ENCODE measurements at regions not wholly inside any gene's neighbourhood (a gene's known extent, or its start where the extent isn't known, plus 50 kb on each side); places are given as distances from the start of the nearest gene placed in this dataset.

DNA sequence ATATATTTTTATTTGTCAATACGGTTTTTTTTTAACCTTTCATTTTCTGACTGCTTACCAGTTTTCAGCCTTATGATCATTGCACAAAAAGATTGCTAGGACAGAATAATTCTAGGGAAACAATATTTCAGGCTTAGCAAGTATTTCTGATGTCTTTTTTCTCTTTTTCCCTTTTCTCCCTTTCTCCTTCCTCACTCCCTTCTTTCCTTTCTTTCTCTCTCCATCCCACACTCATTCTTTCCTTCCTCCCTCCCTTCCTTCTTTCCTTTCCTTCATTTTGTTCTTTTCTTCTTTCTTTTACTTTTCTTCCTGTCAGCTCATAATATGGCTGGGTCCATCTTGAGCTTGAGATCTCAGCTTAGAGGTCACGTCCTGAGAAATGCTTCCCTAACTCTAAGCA, 601.4 kb upstream of the NOVA1 start:
- Histone ChIP-seq H3K79me2 (ENCODE audit: insufficient read depth, low read length) (no peaks in the 10 kb centered on the region), H3K27ac (ENCODE audit: low read depth, low read length) (no peak overlapping the region), H4K20me1 (ENCODE audit: low read depth, low read length) (no peaks in the 10 kb centered on the region), H3K9ac (ENCODE audit: low read length) (no peak overlapping the region), H3F3A (ENCODE audit: insufficient read depth) (no peaks in the 10 kb centered on the region), H3K9me2 (replicated peaks; ENCODE audit: insufficient read depth, low read length) (no peaks in the 10 kb centered on the region), H3K4me2 (ENCODE audit: low read depth, low read length, poor library complexity, severe bottlenecking) (no peak overlapping the region), H3K9me3 (ENCODE audit: insufficient read depth, low read length) (no peaks in the 10 kb centered on the region), H3K4me3 (ENCODE audit: insufficient read depth, low read length, poor library complexity, severe bottlenecking) (no peak overlapping the region), H3K27me3 (ENCODE audit: low read length) (no peaks in the 10 kb centered on the region), H3K36me3 (ENCODE audit: low read length) (no peaks in the 10 kb centered on the region), H2AFZ (ENCODE audit: low read depth, low read length, severe bottlenecking) (no peak overlapping the region)
- TF ChIP-seq EZH2phosphoT487 (conservative IDR thresholded peaks at IDR 0.05; ENCODE audit: low read length) (no peak), CTCF (IDR thresholded peaks at IDR 0.05; ENCODE audit: insufficient read depth, low read length, poor library complexity, severe bottlenecking) (no peak)

GRCh38 chr14:27205036-27205435, 607.2 kb upstream of the NOVA1 start:
- Histone ChIP-seq H3K79me2 (ENCODE audit: insufficient read depth, low read length) (no peaks in the 10 kb centered on the region), H4K20me1 (ENCODE audit: low read depth, low read length) (no peaks in the 10 kb centered on the region), H3K4me2 (ENCODE audit: low read depth, low read length, poor library complexity, severe bottlenecking) (no peak overlapping the region), H3K27ac (ENCODE audit: low read depth, low read length) (no peak overlapping the region), H3K9me2 (replicated peaks; ENCODE audit: insufficient read depth, low read length) (no peaks in the 10 kb centered on the region), H3K27me3 (ENCODE audit: low read length) (no peaks in the 10 kb centered on the region), H3K9me3 (ENCODE audit: insufficient read depth, low read length) (no peaks in the 10 kb centered on the region), H3F3A (ENCODE audit: insufficient read depth) (no peaks in the 10 kb centered on the region), H3K9ac (ENCODE audit: low read length) (no peak overlapping the region), H3K4me3 (ENCODE audit: insufficient read depth, low read length, poor library complexity, severe bottlenecking) (no peak overlapping the region), H3K36me3 (ENCODE audit: low read length) (no peaks in the 10 kb centered on the region), H2AFZ (ENCODE audit: low read depth, low read length, severe bottlenecking) (no peak overlapping the region)
- TF ChIP-seq CTCF (IDR thresholded peaks at IDR 0.05; ENCODE audit: insufficient read depth, low read length, poor library complexity, severe bottlenecking) (no peak), EZH2phosphoT487 (conservative IDR thresholded peaks at IDR 0.05; ENCODE audit: low read length) (no peak)

- Histone ChIP-seq H3K27ac (ENCODE audit: low read depth, low read length) (no peak overlapping the region), H3K79me2 (ENCODE audit: insufficient read depth, low read length) (no peaks in the 10 kb centered on the region), H3K36me3 (ENCODE audit: low read length) (no peaks in the 10 kb centered on the region), H3K9ac (ENCODE audit: low read length) (no peak overlapping the region), H3K27me3 (ENCODE audit: low read length) (no peaks in the 10 kb centered on the region), H3F3A (ENCODE audit: insufficient read depth) (no peaks in the 10 kb centered on the region), H3K4me3 (ENCODE audit: insufficient read depth, low read length, poor library complexity, severe bottlenecking) (no peak overlapping the region), H3K4me2 (ENCODE audit: low read depth, low read length, poor library complexity, severe bottlenecking) (no peak overlapping the region), H3K9me3 (ENCODE audit: insufficient read depth, low read length) (peaks cover 4% of the 10 kb centered on the region; the same call in 1 of the 2 replicates), H2AFZ (ENCODE audit: low read depth, low read length, severe bottlenecking) (no peak overlapping the region), H4K20me1 (ENCODE audit: low read depth, low read length) (no peaks in the 10 kb centered on the region), H3K9me2 (replicated peaks; ENCODE audit: insufficient read depth, low read length) (no peaks in the 10 kb centered on the region)
- TF ChIP-seq EZH2phosphoT487 (conservative IDR thresholded peaks at IDR 0.05; ENCODE audit: low read length) (no peak), CTCF (IDR thresholded peaks at IDR 0.05; ENCODE audit: insufficient read depth, low read length, poor library complexity, severe bottlenecking) (no peak)
These were observed 613.9 kb upstream of the NOVA1 start for GRCh38 chr14:27211741-27212140.

All from SU-DHL-6 (cell line).